ENCODE measurements at regions not wholly inside any gene's neighbourhood (a gene's known extent, or its start where the extent isn't known, plus 50 kb on each side); places are given as distances from the start of the nearest gene placed in this dataset.

- TF ChIP-seq, protein P1, sequence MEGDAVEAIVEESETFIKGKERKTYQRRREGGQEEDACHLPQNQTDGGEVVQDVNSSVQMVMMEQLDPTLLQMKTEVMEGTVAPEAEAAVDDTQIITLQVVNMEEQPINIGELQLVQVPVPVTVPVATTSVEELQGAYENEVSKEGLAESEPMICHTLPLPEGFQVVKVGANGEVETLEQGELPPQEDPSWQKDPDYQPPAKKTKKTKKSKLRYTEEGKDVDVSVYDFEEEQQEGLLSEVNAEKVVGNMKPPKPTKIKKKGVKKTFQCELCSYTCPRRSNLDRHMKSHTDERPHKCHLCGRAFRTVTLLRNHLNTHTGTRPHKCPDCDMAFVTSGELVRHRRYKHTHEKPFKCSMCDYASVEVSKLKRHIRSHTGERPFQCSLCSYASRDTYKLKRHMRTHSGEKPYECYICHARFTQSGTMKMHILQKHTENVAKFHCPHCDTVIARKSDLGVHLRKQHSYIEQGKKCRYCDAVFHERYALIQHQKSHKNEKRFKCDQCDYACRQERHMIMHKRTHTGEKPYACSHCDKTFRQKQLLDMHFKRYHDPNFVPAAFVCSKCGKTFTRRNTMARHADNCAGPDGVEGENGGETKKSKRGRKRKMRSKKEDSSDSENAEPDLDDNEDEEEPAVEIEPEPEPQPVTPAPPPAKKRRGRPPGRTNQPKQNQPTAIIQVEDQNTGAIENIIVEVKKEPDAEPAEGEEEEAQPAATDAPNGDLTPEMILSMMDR (conservative IDR thresholded peaks at IDR 0.05) = no peak
- no peak for TF ChIP-seq ZFX (IDR thresholded peaks at IDR 0.05)
- no peak overlapping the region for H3K27ac ChIP-seq
Observed at GRCh38 chr17:79538291-79538690, 72.6 kb downstream of the RBFOX3 start.

DNA sequence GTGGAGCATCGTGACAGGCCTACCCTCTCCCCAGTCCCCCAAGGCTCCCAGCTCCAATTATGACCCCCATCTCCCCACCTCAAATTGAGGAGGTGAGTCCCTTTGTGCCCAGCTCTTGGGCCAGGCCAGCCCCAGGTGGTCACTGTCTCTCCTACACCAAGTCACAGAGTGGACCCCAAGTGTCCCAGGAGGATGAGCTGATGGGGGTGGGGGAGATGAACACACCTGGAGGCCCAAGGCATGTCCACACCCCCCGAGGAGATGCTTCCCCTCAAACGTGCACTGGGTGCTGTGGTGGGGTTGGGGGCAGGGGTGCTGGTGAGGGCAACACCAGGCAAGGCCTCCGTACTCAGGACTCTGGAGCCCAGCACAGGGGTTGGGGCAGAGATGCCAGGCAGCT is 73.2 kb downstream of the RBFOX3 start:
- no peak for TF ChIP-seq ZFX (IDR thresholded peaks at IDR 0.05)
- TF ChIP-seq, protein P1 (conservative IDR thresholded peaks at IDR 0.05) = no peak
- no peak overlapping the region for H3K27ac ChIP-seq

- TF ChIP-seq ZFX (IDR thresholded peaks at IDR 0.05) = no peak
- TF ChIP-seq, protein P1 (conservative IDR thresholded peaks at IDR 0.05) = no peak
- H3K27ac ChIP-seq = no peak overlapping the region
Observed at GRCh38 chr17:79537061-79537460, 73.8 kb downstream of the RBFOX3 start.

- TF ChIP-seq, protein P1 (conservative IDR thresholded peaks at IDR 0.05) = no peak
- TF ChIP-seq ZFX (IDR thresholded peaks at IDR 0.05) = no peak
- no peak overlapping the region for H3K27ac ChIP-seq
Observed at GRCh38 chr17:79536212-79536840, 74.5 kb downstream of the RBFOX3 start.

DNA sequence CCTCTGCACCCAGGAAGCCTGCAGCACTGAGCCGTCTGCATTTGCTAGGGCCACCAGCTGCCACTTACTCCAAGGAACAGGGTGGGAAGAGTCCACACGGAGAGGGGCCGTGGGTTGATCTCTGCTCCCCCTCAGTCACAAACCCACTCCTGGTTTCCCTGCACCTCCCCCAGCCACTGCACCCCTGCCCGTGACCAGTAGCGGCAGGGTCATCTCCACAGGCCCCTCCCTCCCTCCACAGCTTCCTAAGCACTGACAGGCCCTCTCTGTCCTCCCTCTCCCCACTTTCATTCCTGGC is 75.2 kb downstream of the RBFOX3 start:
- no peak for TF ChIP-seq ZFX (IDR thresholded peaks at IDR 0.05)
- TF ChIP-seq, protein P1 (conservative IDR thresholded peaks at IDR 0.05) = no peak

DNA sequence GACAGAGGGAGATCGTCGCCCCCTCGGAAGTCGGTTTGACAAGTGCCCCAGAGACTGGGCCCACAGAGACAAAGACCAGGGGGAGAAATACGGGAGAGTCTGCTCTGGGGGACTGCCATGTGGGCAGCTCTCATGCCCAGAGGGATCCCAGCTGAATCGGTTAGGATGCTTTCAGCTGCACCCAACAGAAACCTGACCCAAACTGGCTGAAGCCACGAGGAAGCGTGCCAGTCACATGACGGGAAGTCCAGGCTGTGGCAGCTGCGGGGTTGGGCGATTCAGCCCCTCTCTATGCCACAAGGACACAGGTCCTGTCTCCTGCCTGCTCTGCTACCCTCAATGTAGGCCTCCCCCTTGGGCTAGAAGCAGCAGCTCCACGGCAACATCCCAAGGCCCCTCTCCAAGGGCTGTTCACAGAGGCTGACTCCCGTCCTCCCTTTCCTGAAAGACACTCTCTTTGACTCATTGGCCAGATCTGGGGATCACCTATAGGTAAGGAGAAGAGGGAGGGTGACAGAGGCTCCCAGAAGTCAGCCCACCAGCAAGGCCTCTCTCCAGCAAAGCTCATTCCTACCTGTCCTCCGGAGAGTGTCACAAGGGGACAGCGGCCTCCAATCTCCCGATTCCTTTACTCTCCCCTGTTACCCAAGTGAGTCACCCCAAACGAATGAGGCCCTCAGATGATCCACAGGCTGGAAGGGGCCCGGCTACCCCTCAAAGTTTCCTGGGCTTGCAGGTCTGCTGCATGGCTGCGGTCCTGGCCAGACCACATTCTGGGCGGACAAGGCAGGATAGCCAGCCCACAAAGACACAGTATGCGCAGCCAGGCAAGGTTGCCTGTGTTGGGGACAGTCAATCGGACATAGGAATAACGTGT is 75.8 kb downstream of the RBFOX3 start:
- TF ChIP-seq ZFX (IDR thresholded peaks at IDR 0.05) = no peak
- TF ChIP-seq, protein P1 (conservative IDR thresholded peaks at IDR 0.05) = no peak
- no peak overlapping the region for H3K27ac ChIP-seq

More for the DNA sequence above, 75.2 kb downstream of the RBFOX3 start:
- H3K27ac ChIP-seq = no peak overlapping the region

DNA sequence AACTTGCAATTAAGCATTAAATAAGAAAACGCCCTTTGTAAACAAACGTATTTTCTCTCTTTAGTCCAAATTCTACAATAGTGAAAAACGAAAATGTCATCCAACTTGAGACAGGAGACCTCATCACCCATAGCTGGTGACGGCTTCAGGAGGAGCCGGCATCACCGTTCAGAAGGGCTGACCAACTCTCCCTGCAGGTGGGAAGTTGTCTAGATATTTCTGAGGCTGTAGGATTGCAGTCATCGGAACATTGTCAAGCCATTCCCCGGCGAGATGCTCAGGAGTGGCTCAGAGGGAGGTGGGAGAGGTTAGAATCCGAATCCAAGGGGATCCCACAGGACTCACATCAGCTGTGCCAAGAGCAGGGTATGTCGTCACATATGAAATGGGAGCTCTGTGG is 76.7 kb downstream of the RBFOX3 start:
- TF ChIP-seq, protein P1 (conservative IDR thresholded peaks at IDR 0.05) = no peak
- no peak for TF ChIP-seq ZFX (IDR thresholded peaks at IDR 0.05)
- no peak overlapping the region for H3K27ac ChIP-seq

Data from C4-2B (cell line).